Liver (tissue), 8 donors: ENCODE measurements at regions not wholly inside any gene's neighbourhood (a gene's known extent, or its start where the extent isn't known, plus 50 kb on each side); places are given as distances from the start of the nearest gene placed in this dataset.

Experiments used
- DNase-seq: peaks from one replicate; pipeline ENCODE4 v3.0.0-alpha.2; 2017; ENCODE audit warnings: low spot score
- H3K27ac ChIP-seq, 2 donors: one replicate each; pipeline ENCODE4 v1.7.0; 2013; ENCODE audit warnings: inconsistent platforms in 2 of 2, low read length in 2 of 2, control low read depth in 1 of 2, low read depth in 1 of 2, mild to moderate bottlenecking in 1 of 2
- H3K27me3 ChIP-seq, 4 donors: one replicate each; pipeline versions ENCODE4 v1.6.1 to v1.7.0; 2013; ENCODE audit warnings: low read length in 3 of 4, inconsistent platforms in 1 of 4, mild to moderate bottlenecking in 1 of 4, moderate library complexity in 1 of 4; ENCODE audit not compliant: control insufficient read depth in 4 of 4, insufficient read depth in 4 of 4
- H3K36me3 ChIP-seq, 4 donors: one replicate each; pipeline versions ENCODE4 v1.6.1 to v1.7.0; 2013; ENCODE audit warnings: low read length in 3 of 4, mild to moderate bottlenecking in 3 of 4, low read depth in 1 of 4, moderate library complexity in 1 of 4; ENCODE audit not compliant: control insufficient read depth in 4 of 4, insufficient read depth in 3 of 4
- H3K4me1 ChIP-seq, 4 donors: one replicate each; pipeline versions ENCODE4 v1.6.1 to v1.7.0; 2013; ENCODE audit warnings: low read length in 3 of 4, mild to moderate bottlenecking in 3 of 4, moderate library complexity in 1 of 4; ENCODE audit not compliant: control insufficient read depth in 4 of 4, insufficient read depth in 4 of 4
- H3K4me3 ChIP-seq, 3 donors: one replicate each; pipeline versions ENCODE4 v1.6.1 to v1.7.0; 2013; ENCODE audit warnings: low read length in 3 of 3, control low read depth in 1 of 3, low read depth in 1 of 3, mild to moderate bottlenecking in 1 of 3
- H3K9ac ChIP-seq, 2 donors: one replicate each; pipeline ENCODE4 v1.7.0; 2013; ENCODE audit warnings: low read length in 2 of 2, mild to moderate bottlenecking in 2 of 2, moderate library complexity in 2 of 2, control low read depth in 1 of 2, low read depth in 1 of 2
- H3K9me3 ChIP-seq, 4 donors: one replicate each; pipeline versions ENCODE4 v1.6.1 to v1.7.0; 2013; ENCODE audit warnings: low read length in 3 of 4; ENCODE audit not compliant: control insufficient read depth in 4 of 4
- CTCF ChIP-seq: fragments of 150-350 bp; IDR thresholded peaks from 2 replicates; pipeline ENCODE4 v1.5.1; 2017; ENCODE audit warnings: improper control_type of control experiment, low read depth, low read length; ENCODE audit not compliant: missing input control
- EGR1 ChIP-seq, 2 donors: IDR thresholded peaks; 2 replicates each; pipeline ENCODE4 v1.6.1; 2016 to 2018; ENCODE audit warnings: antibody characterized with exemption in 2 of 2, low read depth in 2 of 2
- FOXA1 ChIP-seq: IDR thresholded peaks from 2 replicates; pipeline ENCODE4 v1.6.1; 2016; ENCODE audit warnings: antibody characterized with exemption
- FOXA2 ChIP-seq: IDR thresholded peaks from 2 replicates; pipeline ENCODE4 v1.6.1; 2016; ENCODE audit warnings: antibody characterized with exemption
- GABPA ChIP-seq, 2 donors: IDR thresholded peaks in 1 of 2; conservative IDR thresholded peaks in 1 of 2; 2 replicates each; pipeline ENCODE4 v1.6.1; 2016; ENCODE audit warnings: antibody characterized with exemption in 2 of 2, mild to moderate bottlenecking in 1 of 2, moderate library complexity in 1 of 2
- HNF4A ChIP-seq, 2 donors: conservative IDR thresholded peaks; 2 replicates each; pipeline ENCODE4 v1.6.1; 2016; ENCODE audit warnings: antibody characterized with exemption in 2 of 2, mild to moderate bottlenecking in 2 of 2
- HNF4G ChIP-seq: IDR thresholded peaks from 2 replicates; pipeline ENCODE4 v1.6.1; 2016; ENCODE audit warnings: antibody characterized with exemption
- JUND ChIP-seq, 2 donors: IDR thresholded peaks; 2 replicates each; pipeline ENCODE4 v1.6.1; 2016; ENCODE audit warnings: antibody characterized with exemption in 2 of 2
- MAX ChIP-seq: IDR thresholded peaks from 2 replicates; pipeline ENCODE4 v1.6.1; 2016; ENCODE audit warnings: antibody characterized with exemption
- NR2F2 ChIP-seq: IDR thresholded peaks from 2 replicates; pipeline ENCODE4 v1.6.1; 2016; ENCODE audit warnings: antibody characterized with exemption
- RAD21 ChIP-seq, 2 donors: IDR thresholded peaks; 2 replicates each; pipeline ENCODE4 v1.6.1; 2016; ENCODE audit warnings: antibody characterized with exemption in 2 of 2, mild to moderate bottlenecking in 2 of 2
- RXRA ChIP-seq, 2 donors: IDR thresholded peaks; 2 replicates each; pipeline ENCODE4 v1.6.1; 2017 to 2018; ENCODE audit warnings: antibody characterized with exemption in 2 of 2, mild to moderate bottlenecking in 1 of 2
- SP1 ChIP-seq: IDR thresholded peaks from 2 replicates; pipeline ENCODE4 v1.6.1; 2018; ENCODE audit warnings: antibody characterized with exemption, mild to moderate bottlenecking
- TAF1 ChIP-seq: conservative IDR thresholded peaks from 2 replicates; pipeline ENCODE4 v1.6.1; 2016; ENCODE audit warnings: antibody characterized with exemption, mild to moderate bottlenecking
- YY1 ChIP-seq: IDR thresholded peaks from 2 replicates; pipeline ENCODE4 v1.6.1; 2016; ENCODE audit warnings: antibody characterized with exemption, mild to moderate bottlenecking
- WGBS: extraction: QIAGEN DNeasy Blood & Tissue Kit; methylation state at CpG from one replicate; pipeline ENCODE4 v1.1.7; 2013; 5-methylcytosine and 5-hydroxymethylcytosine counted together
- TF ChIP-seq, protein P1 (sequence below): IDR thresholded peaks from 2 replicates; pipeline ENCODE4 v1.6.1; 2016; ENCODE audit warnings: antibody characterized with exemption
- TF ChIP-seq, protein P2 (sequence below): IDR thresholded peaks from 2 replicates; pipeline ENCODE4 v1.6.1; 2016; ENCODE audit warnings: antibody characterized with exemption, mild to moderate bottlenecking
- TF ChIP-seq, protein P3 (sequence below): IDR thresholded peaks from 2 replicates; pipeline ENCODE4 v1.6.1; 2016; ENCODE audit warnings: antibody characterized with exemption
- donor health status: healthy.
- donor health status: healthy.
- donor health status: healthy.
- donor health status: healthy.
- donor health status: healthy.

DNA sequence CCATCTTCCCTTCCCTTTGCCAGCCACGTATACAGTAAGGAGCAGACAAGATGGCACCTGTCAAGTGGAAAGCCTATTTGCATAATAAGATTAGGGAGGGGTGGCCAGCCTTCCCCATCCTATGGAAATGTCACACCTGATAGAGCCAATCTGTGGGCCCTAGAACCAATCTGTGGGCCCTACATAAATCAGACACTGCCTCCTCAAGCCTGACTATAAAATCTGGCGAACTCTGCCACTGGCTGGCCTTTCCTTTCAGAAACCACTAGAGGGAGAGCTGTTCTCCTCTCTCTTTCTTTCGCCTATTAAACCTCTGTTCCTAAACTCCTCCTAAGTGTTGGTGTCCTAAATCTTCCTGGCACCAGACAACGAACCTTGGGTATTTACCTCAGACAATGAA lies 231.5 kb upstream of the KLHL1 start:
- peak; percentile 82 to 85 for TF ChIP-seq RAD21 (IDR thresholded peaks at IDR 0.05)
- TF ChIP-seq HNF4G, result no peak
- no peak for TF ChIP-seq FOXA1
- no peak for TF ChIP-seq EGR1 (IDR thresholded peaks at IDR 0.05; ENCODE audit: low read depth in 2 of 2)
- TF ChIP-seq YY1, result no peak
- TF ChIP-seq CTCF, result peak; percentile 64
- H3K4me3 ChIP-seq, result no peak overlapping the region
- no peak for DNase-seq
- H3K27me3 ChIP-seq, result no peaks in the 10 kb centered on the region
- 41% methylated on average over 4 of the region's 4 CpGs for WGBS
- no peaks in the 10 kb centered on the region for H3K36me3 ChIP-seq
- no peaks in the 10 kb centered on the region for H3K4me1 ChIP-seq
- no peak overlapping the region for H3K9ac ChIP-seq
- no peak overlapping the region for H3K27ac ChIP-seq
- H3K9me3 ChIP-seq, result no peaks in the 10 kb centered on the region

DNA sequence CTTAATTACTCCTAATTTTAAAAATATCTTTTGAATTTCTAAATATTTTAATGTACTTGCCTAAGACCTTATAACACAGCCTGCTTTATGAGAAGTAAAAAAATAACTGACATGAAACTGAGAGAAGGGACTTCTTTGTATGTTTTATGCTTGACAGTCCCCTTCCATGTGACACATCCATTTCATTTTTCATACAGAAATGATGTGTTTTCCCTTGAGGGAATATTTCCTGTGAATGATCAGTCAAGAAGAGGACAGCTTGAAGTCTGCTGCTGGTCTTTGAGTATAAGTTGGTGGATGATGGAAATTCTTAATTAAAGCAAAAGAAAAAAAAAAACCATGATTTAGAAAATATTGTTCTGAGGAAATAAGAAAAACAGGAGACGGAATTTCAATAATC lies 230.4 kb upstream of the KLHL1 start:
- WGBS, result 80% methylated on average over 1 of the region's 1 CpG
- no peak for DNase-seq

More for the DNA sequence above, 230.4 kb upstream of the KLHL1 start:
- Histone ChIP-seq H3K27me3 (no peaks in the 10 kb centered on the region), H3K9me3 (no peaks in the 10 kb centered on the region), H3K4me3 (no peak overlapping the region), H3K27ac (no peak overlapping the region), H3K4me1 (no peaks in the 10 kb centered on the region), H3K9ac (no peak overlapping the region), H3K36me3 (no peaks in the 10 kb centered on the region)
- TF ChIP-seq NR2F2 (no peak), MAX (no peak), HNF4G (no peak), EGR1 (IDR thresholded peaks at IDR 0.05; ENCODE audit: low read depth in 2 of 2) (no peak), GABPA (IDR thresholded peaks at IDR 0.05 in 1 of 2, conservative IDR thresholded peaks at IDR 0.05 in 1 of 2) (no peak), RXRA (IDR thresholded peaks at IDR 0.05) (no peak), FOXA2 (no peak), RAD21 (IDR thresholded peaks at IDR 0.05) (no peak), YY1 (no peak), CTCF (no peak), SP1 (no peak), TAF1 (no peak), JUND (IDR thresholded peaks at IDR 0.05) (no peak), HNF4A (conservative IDR thresholded peaks at IDR 0.05) (no peak)
- TF ChIP-seq, protein P1, sequence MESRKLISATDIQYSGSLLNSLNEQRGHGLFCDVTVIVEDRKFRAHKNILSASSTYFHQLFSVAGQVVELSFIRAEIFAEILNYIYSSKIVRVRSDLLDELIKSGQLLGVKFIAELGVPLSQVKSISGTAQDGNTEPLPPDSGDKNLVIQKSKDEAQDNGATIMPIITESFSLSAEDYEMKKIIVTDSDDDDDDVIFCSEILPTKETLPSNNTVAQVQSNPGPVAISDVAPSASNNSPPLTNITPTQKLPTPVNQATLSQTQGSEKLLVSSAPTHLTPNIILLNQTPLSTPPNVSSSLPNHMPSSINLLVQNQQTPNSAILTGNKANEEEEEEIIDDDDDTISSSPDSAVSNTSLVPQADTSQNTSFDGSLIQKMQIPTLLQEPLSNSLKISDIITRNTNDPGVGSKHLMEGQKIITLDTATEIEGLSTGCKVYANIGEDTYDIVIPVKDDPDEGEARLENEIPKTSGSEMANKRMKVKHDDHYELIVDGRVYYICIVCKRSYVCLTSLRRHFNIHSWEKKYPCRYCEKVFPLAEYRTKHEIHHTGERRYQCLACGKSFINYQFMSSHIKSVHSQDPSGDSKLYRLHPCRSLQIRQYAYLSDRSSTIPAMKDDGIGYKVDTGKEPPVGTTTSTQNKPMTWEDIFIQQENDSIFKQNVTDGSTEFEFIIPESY, result no peak
- TF ChIP-seq, protein P2, sequence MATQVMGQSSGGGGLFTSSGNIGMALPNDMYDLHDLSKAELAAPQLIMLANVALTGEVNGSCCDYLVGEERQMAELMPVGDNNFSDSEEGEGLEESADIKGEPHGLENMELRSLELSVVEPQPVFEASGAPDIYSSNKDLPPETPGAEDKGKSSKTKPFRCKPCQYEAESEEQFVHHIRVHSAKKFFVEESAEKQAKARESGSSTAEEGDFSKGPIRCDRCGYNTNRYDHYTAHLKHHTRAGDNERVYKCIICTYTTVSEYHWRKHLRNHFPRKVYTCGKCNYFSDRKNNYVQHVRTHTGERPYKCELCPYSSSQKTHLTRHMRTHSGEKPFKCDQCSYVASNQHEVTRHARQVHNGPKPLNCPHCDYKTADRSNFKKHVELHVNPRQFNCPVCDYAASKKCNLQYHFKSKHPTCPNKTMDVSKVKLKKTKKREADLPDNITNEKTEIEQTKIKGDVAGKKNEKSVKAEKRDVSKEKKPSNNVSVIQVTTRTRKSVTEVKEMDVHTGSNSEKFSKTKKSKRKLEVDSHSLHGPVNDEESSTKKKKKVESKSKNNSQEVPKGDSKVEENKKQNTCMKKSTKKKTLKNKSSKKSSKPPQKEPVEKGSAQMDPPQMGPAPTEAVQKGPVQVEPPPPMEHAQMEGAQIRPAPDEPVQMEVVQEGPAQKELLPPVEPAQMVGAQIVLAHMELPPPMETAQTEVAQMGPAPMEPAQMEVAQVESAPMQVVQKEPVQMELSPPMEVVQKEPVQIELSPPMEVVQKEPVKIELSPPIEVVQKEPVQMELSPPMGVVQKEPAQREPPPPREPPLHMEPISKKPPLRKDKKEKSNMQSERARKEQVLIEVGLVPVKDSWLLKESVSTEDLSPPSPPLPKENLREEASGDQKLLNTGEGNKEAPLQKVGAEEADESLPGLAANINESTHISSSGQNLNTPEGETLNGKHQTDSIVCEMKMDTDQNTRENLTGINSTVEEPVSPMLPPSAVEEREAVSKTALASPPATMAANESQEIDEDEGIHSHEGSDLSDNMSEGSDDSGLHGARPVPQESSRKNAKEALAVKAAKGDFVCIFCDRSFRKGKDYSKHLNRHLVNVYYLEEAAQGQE, result no peak
- TF ChIP-seq, protein P3, sequence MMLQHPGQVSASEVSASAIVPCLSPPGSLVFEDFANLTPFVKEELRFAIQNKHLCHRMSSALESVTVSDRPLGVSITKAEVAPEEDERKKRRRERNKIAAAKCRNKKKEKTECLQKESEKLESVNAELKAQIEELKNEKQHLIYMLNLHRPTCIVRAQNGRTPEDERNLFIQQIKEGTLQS, result no peak
